GM18951 (cell line): ENCODE measurements at regions not wholly inside any gene's neighbourhood (a gene's known extent, or its start where the extent isn't known, plus 50 kb on each side); places are given as distances from the start of the nearest gene placed in this dataset.

Experiments used
- POLR2A ChIP-seq: IDR thresholded peaks from 4 replicates; pipeline ENCODE4 v1.6.1; 2011; ENCODE audit warnings: mild to moderate bottlenecking; ENCODE audit not compliant: insufficient read length, insufficient read depth; ENCODE audit errors: extremely low read depth
- in situ Hi-C: fragments of 300-500 bp; cut with MboI; formaldehyde crosslinking; loops from one replicate; pipeline ENCODE4 v1.12.0; 2022; ENCODE audit warnings: low sequenced_read_pairs, mixed read lengths, inconsistent platforms; ENCODE audit not compliant: unreplicated experiment

GRCh38 chr9:117649126-117649525, 55.1 kb upstream of the TLR4 start:
- no peak for TF ChIP-seq POLR2A
- in situ Hi-C loops, result loop anchor here (25.0 kb wide), 1 partner anchor 638 kb away; no protein-coding TSS in a partner anchor

DNA sequence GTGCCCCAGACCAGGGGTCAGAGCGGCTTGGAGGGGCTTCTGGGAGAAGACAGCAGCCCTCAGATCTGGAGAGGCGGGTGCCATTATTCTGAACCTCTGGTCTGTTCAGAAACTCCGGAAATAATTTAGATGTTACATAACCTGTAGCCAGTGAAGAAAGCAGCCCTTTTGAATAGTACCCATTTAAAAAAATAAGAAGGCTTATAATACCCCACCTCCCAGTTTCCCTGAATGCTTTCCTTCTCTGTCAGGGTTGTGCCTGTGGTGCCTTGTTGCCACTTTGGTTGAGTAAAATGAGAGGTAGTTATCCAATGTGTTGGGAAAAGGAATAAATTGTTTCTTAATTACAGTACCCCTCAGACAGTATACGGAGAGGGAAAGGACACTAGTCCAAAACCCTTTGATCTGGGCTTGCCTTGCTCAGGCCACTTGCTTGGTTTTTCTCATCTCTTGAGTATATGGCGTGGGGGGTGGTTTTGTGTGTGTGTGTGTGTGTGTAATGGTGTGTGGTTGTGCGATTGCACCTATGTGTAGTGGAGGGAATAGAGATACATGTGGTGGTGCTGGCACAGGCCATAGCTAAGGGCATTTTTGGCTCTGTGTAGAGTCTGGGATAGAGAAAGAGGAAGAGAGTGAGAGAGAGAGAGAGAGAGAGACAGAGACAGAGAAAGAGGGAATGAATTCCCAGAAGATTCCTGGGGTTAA, 59.1 kb upstream of the TLR4 start:
- TF ChIP-seq POLR2A, result no peak
- in situ Hi-C loops, result loop anchor here (25.0 kb wide), 1 partner anchor 642 kb away; no protein-coding TSS in a partner anchor

GRCh38 chr9:117644133-117644931, 59.9 kb upstream of the TLR4 start:
- no peak for TF ChIP-seq POLR2A
- in situ Hi-C loops, result loop anchor here (25.0 kb wide), 1 partner anchor 643 kb away; no protein-coding TSS in a partner anchor

DNA sequence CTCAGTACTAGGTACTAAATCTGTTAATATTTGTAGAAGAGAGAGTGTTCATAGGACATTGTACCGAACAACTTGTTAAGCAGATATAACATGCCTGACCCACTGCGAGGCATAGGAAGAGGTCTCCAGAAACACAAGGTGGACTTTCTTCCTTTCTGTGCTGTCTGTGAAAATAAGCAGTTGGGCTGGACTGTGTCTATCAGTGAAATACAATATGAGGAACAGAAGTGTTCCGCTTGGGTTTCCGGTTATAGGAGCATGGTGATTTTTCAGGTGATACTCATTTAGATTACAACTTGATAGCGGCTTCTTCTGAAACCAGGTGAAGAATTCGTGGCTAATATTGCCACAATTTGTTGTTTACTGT, 60.9 kb upstream of the TLR4 start:
- TF ChIP-seq POLR2A, result no peak

GRCh38 chr9:117642571-117643287, 61.5 kb upstream of the TLR4 start:
- in situ Hi-C loops, result loop anchor here (25.0 kb wide), 1 partner anchor 645 kb away; no protein-coding TSS in a partner anchor

More for the DNA sequence above, 60.9 kb upstream of the TLR4 start:
- in situ Hi-C loops, result loop anchor here (25.0 kb wide), 1 partner anchor 644 kb away; no protein-coding TSS in a partner anchor

GRCh38 chr9:117636681-117637080, 67.5 kb upstream of the TLR4 start:
- TF ChIP-seq POLR2A, result no peak
- in situ Hi-C loops, result loop anchor here (25.0 kb wide), 1 partner anchor 651 kb away; no protein-coding TSS in a partner anchor

GRCh38 chr9:117625154-117625553, 79.0 kb upstream of the TLR4 start:
- TF ChIP-seq POLR2A, result no peak
- in situ Hi-C loops, result loop anchor here (25.0 kb wide), 1 partner anchor 662 kb away; no protein-coding TSS in a partner anchor

GRCh38 chr9:117624106-117624505, 80.1 kb upstream of the TLR4 start:
- no peak for TF ChIP-seq POLR2A
- in situ Hi-C loops, result no loop called here

GRCh38 chr9:117622347-117622746, 81.9 kb upstream of the TLR4 start:
- TF ChIP-seq POLR2A, result no peak
- in situ Hi-C loops, result no loop called here

DNA sequence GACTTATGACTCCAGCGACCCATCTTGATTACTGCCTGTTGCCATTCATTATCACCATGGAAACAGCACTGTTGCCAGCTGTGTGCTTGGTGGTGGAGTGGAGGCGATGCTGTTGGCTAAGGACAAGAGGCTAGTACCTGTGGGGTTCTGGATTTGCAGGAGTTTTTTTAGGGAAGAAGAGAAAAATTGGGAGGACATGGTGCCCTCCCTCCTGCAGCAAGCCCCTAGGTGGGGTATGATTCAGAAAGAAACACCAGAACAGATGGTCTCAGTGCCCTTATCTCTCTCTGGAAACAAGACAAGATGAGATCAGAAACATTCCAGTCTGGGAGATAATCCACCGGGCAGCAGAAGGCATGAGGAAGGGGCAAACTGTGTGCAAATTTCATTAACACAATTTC, 87.8 kb upstream of the TLR4 start:
- in situ Hi-C loops, result no loop called here

GRCh38 chr9:117612317-117612716, 91.9 kb upstream of the TLR4 start:
- no peak for TF ChIP-seq POLR2A
- in situ Hi-C loops, result no loop called here

More for the DNA sequence above, 87.8 kb upstream of the TLR4 start:
- no peak for TF ChIP-seq POLR2A

DNA sequence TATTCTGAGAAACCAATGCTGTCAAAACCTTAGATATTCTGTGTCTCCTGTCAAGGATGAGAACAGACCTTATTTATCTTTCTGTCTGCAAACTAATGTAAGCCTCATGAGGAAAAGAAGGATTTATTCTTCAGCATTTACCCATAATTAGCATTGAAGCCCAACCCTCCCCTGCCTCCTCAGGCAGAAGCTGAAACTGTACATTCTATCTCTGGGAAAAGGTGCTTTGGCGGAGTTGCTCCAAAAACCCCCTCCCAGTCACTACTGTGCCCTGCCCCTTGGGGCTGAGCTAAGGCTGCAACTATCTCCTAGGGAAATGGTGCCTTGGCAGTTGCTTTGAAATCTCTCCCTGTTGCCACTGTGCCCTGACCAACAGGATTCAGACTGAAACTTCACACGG, 106.2 kb upstream of the TLR4 start:
- in situ Hi-C loops, result no loop called here

DNA sequence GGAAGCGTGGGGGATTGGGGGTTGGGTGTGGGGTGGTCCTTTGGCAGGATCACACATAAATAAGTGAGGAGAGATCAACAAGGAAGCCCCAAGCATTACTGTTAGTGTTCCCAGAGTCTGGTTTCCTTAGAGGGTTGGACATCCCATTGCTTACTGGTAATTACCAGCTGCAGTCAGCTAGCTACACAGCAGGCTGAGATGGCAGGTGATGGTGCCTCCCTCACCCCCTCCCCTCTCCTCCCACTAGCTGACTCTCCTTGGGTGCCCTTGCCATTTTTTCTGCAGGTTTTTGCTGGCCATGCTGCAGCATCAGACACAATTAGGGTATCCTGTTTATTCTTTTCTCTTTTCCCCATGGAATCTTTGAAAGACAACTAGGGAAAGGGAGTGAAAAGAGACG, 107.5 kb upstream of the TLR4 start:
- no peak for TF ChIP-seq POLR2A
- in situ Hi-C loops, result no loop called here

More for the DNA sequence above, 106.2 kb upstream of the TLR4 start:
- TF ChIP-seq POLR2A, result no peak
